GM18867 (cell line): ENCODE measurements at regions not wholly inside any gene's neighbourhood (a gene's known extent, or its start where the extent isn't known, plus 50 kb on each side); places are given as distances from the start of the nearest gene placed in this dataset.

Source experiments
- ATAC-seq: cut with Tn5 transposase; IDR thresholded peaks from one replicate; pipeline ENCODE4 v1.9.1; 2021; ENCODE audit warnings: mild to moderate bottlenecking, moderate library complexity; ENCODE audit not compliant: unreplicated experiment

- no peak for ATAC-seq
Measured at GRCh38 chr7:68491523-68492358, 1106.5 kb upstream of the AUTS2 start.

GRCh38 chr7:68492359-68492690, 1106.0 kb upstream of the AUTS2 start:
- ATAC-seq, result no peak

GRCh38 chr7:68503400-68503799, 1094.9 kb upstream of the AUTS2 start:
- ATAC-seq, result no peak

- ATAC-seq, result no peak
Measured at GRCh38 chr7:68504716-68505115, 1093.6 kb upstream of the AUTS2 start.

- no peak for ATAC-seq
Measured at GRCh38 chr7:68505721-68506120, 1092.6 kb upstream of the AUTS2 start.

GRCh38 chr7:68507668-68508067, 1090.6 kb upstream of the AUTS2 start:
- ATAC-seq, result no peak

GRCh38 chr7:68509054-68509453, 1089.2 kb upstream of the AUTS2 start:
- ATAC-seq, result no peak

GRCh38 chr7:68509603-68510002, 1088.7 kb upstream of the AUTS2 start:
- ATAC-seq, result no peak

GRCh38 chr7:68511281-68511680, 1087.0 kb upstream of the AUTS2 start:
- ATAC-seq, result no peak

GRCh38 chr7:68512466-68512865, 1085.8 kb upstream of the AUTS2 start:
- no peak for ATAC-seq

GRCh38 chr7:68518060-68518459, 1080.2 kb upstream of the AUTS2 start:
- no peak for ATAC-seq

GRCh38 chr7:68524126-68524525, 1074.1 kb upstream of the AUTS2 start:
- no peak for ATAC-seq

- no peak for ATAC-seq
Measured at GRCh38 chr7:68529221-68529620, 1069.1 kb upstream of the AUTS2 start.

GRCh38 chr7:68535266-68535665, 1063.0 kb upstream of the AUTS2 start:
- ATAC-seq, result no peak

- ATAC-seq, result no peak
Measured at GRCh38 chr7:68537051-68537773, 1061.1 kb upstream of the AUTS2 start.

GRCh38 chr7:68537774-68538071, 1060.6 kb upstream of the AUTS2 start:
- ATAC-seq, result no peak

- ATAC-seq, result no peak
Measured at GRCh38 chr7:68542831-68543230, 1055.4 kb upstream of the AUTS2 start.

- no peak for ATAC-seq
Measured at GRCh38 chr7:68544851-68545250, 1053.4 kb upstream of the AUTS2 start.

- ATAC-seq, result no peak
Measured at GRCh38 chr7:68547181-68547580, 1051.1 kb upstream of the AUTS2 start.

- ATAC-seq, result no peak
Measured at GRCh38 chr7:68547799-68548198, 1050.5 kb upstream of the AUTS2 start.

- no peak for ATAC-seq
Measured at GRCh38 chr7:68550027-68550426, 1048.2 kb upstream of the AUTS2 start.

GRCh38 chr7:68550635-68551034, 1047.6 kb upstream of the AUTS2 start:
- ATAC-seq, result no peak

- no peak for ATAC-seq
Measured at GRCh38 chr7:68556537-68556936, 1041.7 kb upstream of the AUTS2 start.
